Astrocyte (in vitro differentiated cells and primary cell): ENCODE measurements at regions not wholly inside any gene's neighbourhood (a gene's known extent, or its start where the extent isn't known, plus 50 kb on each side); places are given as distances from the start of the nearest gene placed in this dataset.
"Not testable (repeated sequence)": the region's sequence is repeated elsewhere in the genome, so short reads cannot be mapped to it uniquely, and the experiment has no call there.

Experiments used
- DNase-seq: peaks from one replicate; pipeline ENCODE4 v3.0.0-alpha.2; 2010; ENCODE audit warnings: low read depth
- FAIRE-seq: peaks from 2 replicates; lab custom pipeline; 2011; peaks lifted over from hg19 to GRCh38; lab: Jason Lieb, UNC
- H2AFZ ChIP-seq: 2 replicates; pipeline ENCODE4 v1.6.0; 2012; ENCODE audit warnings: low read depth, low read length, inconsistent platforms
- H3K27ac ChIP-seq: 2 replicates; pipeline ENCODE4 v1.5.1; 2011; ENCODE audit warnings: low read depth, low read length, inconsistent platforms
- H3K27me3 ChIP-seq: 2 replicates; pipeline ENCODE4 v1.6.0; 2011; ENCODE audit warnings: low read length, inconsistent platforms; ENCODE audit not compliant: insufficient read depth
- H3K36me3 ChIP-seq: 2 replicates; pipeline ENCODE4 v1.5.1; 2011; ENCODE audit warnings: low read length, inconsistent platforms; ENCODE audit not compliant: insufficient read depth
- H3K4me1 ChIP-seq: 2 replicates; pipeline ENCODE4 v1.5.1; 2011; ENCODE audit warnings: low read length, inconsistent platforms; ENCODE audit not compliant: insufficient read depth
- H3K4me2 ChIP-seq: 2 replicates; pipeline ENCODE4 v1.6.0; 2012; ENCODE audit warnings: low read length, inconsistent platforms
- H3K4me3 ChIP-seq: 2 replicates; pipeline ENCODE4 v1.5.1; 2011; ENCODE audit warnings: low read depth, mild to moderate bottlenecking, low read length, inconsistent platforms; ENCODE audit not compliant: insufficient read depth
- H3K79me2 ChIP-seq: 2 replicates; pipeline ENCODE4 v1.6.0; 2012; ENCODE audit warnings: mild to moderate bottlenecking, low read length, inconsistent platforms; ENCODE audit not compliant: insufficient read depth
- H3K9ac ChIP-seq: 2 replicates; pipeline ENCODE4 v1.6.0; 2012; ENCODE audit warnings: mild to moderate bottlenecking, low read length, inconsistent platforms
- H3K9me3 ChIP-seq: 2 replicates; pipeline ENCODE4 v1.5.1; 2012; ENCODE audit warnings: low read depth, mild to moderate bottlenecking, low read length, inconsistent platforms; ENCODE audit not compliant: insufficient read depth
- H4K20me1 ChIP-seq: 2 replicates; pipeline ENCODE4 v1.6.0; 2012; ENCODE audit warnings: low read length, inconsistent platforms; ENCODE audit not compliant: insufficient read depth
- H3K27ac Mint-ChIP-seq: one replicate; pipeline ENCODE4 v1.8.0; 2021; ENCODE audit warnings: mild to moderate bottlenecking, mixed read lengths; ENCODE audit not compliant: unreplicated experiment
- H3K27me3 Mint-ChIP-seq: one replicate; pipeline ENCODE4 v1.8.0; 2021; ENCODE audit warnings: low read depth, mixed read lengths; ENCODE audit not compliant: unreplicated experiment
- H3K36me3 Mint-ChIP-seq: one replicate; pipeline ENCODE4 v1.8.0; 2021; ENCODE audit warnings: low read depth, mixed read lengths; ENCODE audit not compliant: unreplicated experiment
- H3K4me1 Mint-ChIP-seq: one replicate; pipeline ENCODE4 v1.8.0; 2021; ENCODE audit warnings: low read depth, mixed read lengths; ENCODE audit not compliant: unreplicated experiment
- H3K4me3 Mint-ChIP-seq: one replicate; pipeline ENCODE4 v1.8.0; 2021; ENCODE audit warnings: mild to moderate bottlenecking, moderate library complexity, mixed read lengths; ENCODE audit not compliant: unreplicated experiment
- H3K9me3 Mint-ChIP-seq: one replicate; pipeline ENCODE4 v1.8.0; 2021; ENCODE audit warnings: mild to moderate bottlenecking, mixed read lengths; ENCODE audit not compliant: unreplicated experiment

DNA sequence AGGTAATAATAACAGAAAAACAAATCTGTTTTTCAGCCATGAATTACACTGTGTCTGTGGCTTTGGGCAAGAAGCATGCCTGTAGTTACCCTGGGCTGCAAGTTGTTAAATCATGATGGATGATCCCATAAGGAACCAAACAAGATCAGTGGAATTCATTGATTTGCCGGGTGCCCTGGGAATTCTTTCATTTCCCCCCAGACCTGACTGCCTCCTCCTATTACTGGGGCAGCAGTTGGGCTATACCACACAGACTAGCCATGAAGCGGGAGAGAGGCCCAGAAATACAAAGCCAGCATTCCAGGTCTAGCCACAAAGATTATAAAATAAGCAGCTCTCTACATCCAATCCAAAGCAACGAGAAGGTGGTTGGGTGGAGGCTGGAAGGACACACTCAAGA, 174.2 kb downstream of the NPIPA8 start:
- H3K27ac Mint-ChIP-seq, H4K20me1 ChIP-seq, H3K36me3 ChIP-seq, FAIRE-seq, H3K9ac ChIP-seq, H3K4me3 Mint-ChIP-seq, H3K4me1 ChIP-seq, H2AFZ ChIP-seq, H3K9me3 Mint-ChIP-seq, H3K4me1 Mint-ChIP-seq, H3K79me2 ChIP-seq, H3K27ac ChIP-seq, H3K4me3 ChIP-seq, H3K27me3 Mint-ChIP-seq, DNase-seq, H3K4me2 ChIP-seq, H3K36me3 Mint-ChIP-seq, H3K9me3 ChIP-seq, H3K27me3 ChIP-seq: not testable (repeated sequence)

DNA sequence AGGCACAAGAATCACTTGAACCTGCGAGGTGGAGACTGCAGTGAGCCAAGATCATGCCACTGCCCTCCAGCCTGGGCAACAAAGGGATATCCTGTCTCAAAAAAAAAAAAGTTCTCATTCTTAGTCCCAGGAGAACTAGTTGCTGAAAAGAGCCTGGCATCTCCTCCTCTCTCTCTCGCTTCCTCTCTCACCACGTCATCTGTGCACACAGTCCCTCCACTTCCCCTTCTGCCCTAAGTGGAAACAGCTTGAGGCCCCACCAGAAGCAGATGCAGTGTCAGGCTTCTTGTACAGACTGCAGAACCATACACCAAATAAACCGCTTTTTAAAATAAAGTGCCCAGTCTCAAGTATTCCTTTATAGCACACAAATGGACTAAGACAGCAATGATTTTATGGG, 175.3 kb downstream of the NPIPA8 start:
- not testable (repeated sequence) for H3K9me3 ChIP-seq, H3K4me1 Mint-ChIP-seq, H3K27ac ChIP-seq, H3K4me1 ChIP-seq, H3K27me3 ChIP-seq, H3K9me3 Mint-ChIP-seq, H3K27me3 Mint-ChIP-seq, FAIRE-seq, H2AFZ ChIP-seq, H3K4me3 ChIP-seq, H4K20me1 ChIP-seq, H3K27ac Mint-ChIP-seq, H3K36me3 ChIP-seq, H3K4me3 Mint-ChIP-seq, H3K4me2 ChIP-seq, H3K9ac ChIP-seq, H3K79me2 ChIP-seq, DNase-seq, H3K36me3 Mint-ChIP-seq

DNA sequence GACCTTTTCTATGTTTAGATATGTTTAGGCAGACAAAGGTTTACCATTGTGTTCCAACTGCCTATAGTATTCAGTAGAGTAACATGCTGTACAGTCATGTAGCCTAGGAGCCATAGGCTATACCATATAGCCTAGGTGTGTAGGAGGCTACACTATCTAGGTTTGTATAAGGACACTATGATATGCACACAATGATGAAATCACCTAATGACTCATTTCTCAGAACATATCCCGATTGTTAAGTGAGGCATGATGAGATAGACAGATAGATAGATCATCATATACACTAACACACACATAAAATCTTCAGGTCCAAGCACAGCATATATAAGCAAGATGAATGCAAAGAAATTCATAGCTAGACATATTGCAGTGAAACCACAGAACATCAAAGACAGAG, 177.4 kb downstream of the NPIPA8 start:
- H3K4me3 ChIP-seq, H3K9me3 ChIP-seq, H3K79me2 ChIP-seq, FAIRE-seq, H3K27ac ChIP-seq, H3K4me3 Mint-ChIP-seq, H3K36me3 ChIP-seq, H3K27ac Mint-ChIP-seq, H3K27me3 ChIP-seq, H3K9me3 Mint-ChIP-seq, DNase-seq, H2AFZ ChIP-seq, H3K4me2 ChIP-seq, H3K36me3 Mint-ChIP-seq, H4K20me1 ChIP-seq, H3K4me1 Mint-ChIP-seq, H3K27me3 Mint-ChIP-seq, H3K4me1 ChIP-seq, H3K9ac ChIP-seq: not testable (repeated sequence)

DNA sequence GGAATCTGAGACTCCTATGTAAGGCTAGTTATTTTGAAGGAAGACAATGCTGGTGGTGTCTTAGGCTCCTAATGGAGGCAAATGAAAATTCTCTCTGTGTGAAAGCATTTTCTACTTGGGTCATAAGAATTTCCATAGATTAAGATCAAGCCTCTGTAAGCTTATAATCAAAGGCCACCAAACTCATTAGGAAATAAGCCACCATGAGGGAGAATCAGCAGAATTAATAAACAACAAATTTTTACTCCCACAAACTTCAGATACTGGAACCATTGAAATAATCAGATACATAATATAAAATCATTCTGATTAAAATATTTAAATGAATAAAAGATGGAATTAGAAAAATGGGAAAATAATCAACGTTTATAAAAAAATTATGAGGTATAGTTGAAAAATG, 178.7 kb downstream of the NPIPA8 start:
- H3K27me3 ChIP-seq, H3K9me3 ChIP-seq, H3K27ac Mint-ChIP-seq, H3K27me3 Mint-ChIP-seq, H3K27ac ChIP-seq, H3K36me3 Mint-ChIP-seq, H3K4me3 ChIP-seq, H3K9me3 Mint-ChIP-seq, H3K4me1 ChIP-seq, H3K4me1 Mint-ChIP-seq, H3K36me3 ChIP-seq, DNase-seq, H3K4me2 ChIP-seq, H3K9ac ChIP-seq, H2AFZ ChIP-seq, H3K79me2 ChIP-seq, H3K4me3 Mint-ChIP-seq, H4K20me1 ChIP-seq, FAIRE-seq: not testable (repeated sequence)

DNA sequence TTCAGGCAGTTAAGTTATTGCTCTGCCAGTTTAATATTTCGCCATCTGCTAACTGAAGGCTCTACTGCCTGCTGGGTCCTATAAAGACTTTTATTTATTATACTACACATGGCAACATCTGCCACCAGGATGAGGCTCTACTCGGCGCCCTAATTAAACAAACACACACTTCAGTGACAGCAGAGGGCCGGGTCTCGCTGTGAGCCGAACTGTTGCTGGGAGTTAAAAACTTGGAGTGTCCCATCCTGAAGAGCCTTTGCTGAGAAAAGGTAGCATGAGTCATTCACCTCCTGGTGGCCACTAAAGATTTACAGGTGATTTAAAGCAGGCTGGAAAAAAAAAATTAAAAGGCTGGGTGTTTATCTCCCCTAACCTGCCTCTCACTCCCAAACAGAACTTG, 183.7 kb downstream of the NPIPA8 start:
- not testable (repeated sequence) for H3K27ac Mint-ChIP-seq, FAIRE-seq, H3K79me2 ChIP-seq, H3K36me3 Mint-ChIP-seq, H3K27ac ChIP-seq, H4K20me1 ChIP-seq, H2AFZ ChIP-seq, H3K4me3 Mint-ChIP-seq, H3K4me1 ChIP-seq, H3K27me3 Mint-ChIP-seq, H3K4me3 ChIP-seq, H3K9me3 ChIP-seq, H3K36me3 ChIP-seq, H3K4me2 ChIP-seq, H3K9me3 Mint-ChIP-seq, H3K9ac ChIP-seq, H3K27me3 ChIP-seq, H3K4me1 Mint-ChIP-seq, DNase-seq

DNA sequence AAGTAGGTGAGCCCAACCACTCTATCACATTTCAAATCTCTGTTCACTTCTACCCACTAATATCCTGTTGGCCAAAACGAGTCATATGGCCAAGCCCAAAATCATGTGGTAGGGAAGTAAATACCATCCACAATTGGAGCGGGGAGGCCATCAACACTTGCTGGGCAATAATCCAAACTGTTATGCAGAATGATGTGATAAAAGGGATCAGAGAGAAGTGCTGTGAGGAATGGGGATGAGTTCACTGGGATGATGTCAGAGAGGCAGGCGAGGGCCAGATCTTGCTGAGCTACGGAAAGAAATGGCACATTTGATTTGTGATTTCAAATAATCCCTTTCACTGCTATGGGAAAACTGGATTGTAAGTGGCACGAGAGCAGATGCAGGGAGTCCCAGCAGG, 188.4 kb downstream of the NPIPA8 start:
- not testable (repeated sequence) for H3K27me3 ChIP-seq, H3K4me3 ChIP-seq, H3K27ac Mint-ChIP-seq, H3K36me3 Mint-ChIP-seq, FAIRE-seq, H3K36me3 ChIP-seq, H3K9me3 ChIP-seq, H3K9me3 Mint-ChIP-seq, DNase-seq, H3K4me1 ChIP-seq, H3K4me1 Mint-ChIP-seq, H4K20me1 ChIP-seq, H3K27me3 Mint-ChIP-seq, H3K27ac ChIP-seq, H3K4me3 Mint-ChIP-seq, H3K4me2 ChIP-seq, H2AFZ ChIP-seq, H3K9ac ChIP-seq, H3K79me2 ChIP-seq
